Stimulated activated CD4-positive, alpha-beta T cell treated with anti-CD3 and anti-CD28 coated beads, Interleukin-1b, Interleukin-23, amount 100 ng/mL, for 48 hours (primary cell): ENCODE measurements at regions not wholly inside any gene's neighbourhood (a gene's known extent, or its start where the extent isn't known, plus 50 kb on each side); places are given as distances from the start of the nearest gene placed in this dataset.
"Not testable (repeated sequence)": the region's sequence is repeated elsewhere in the genome, so short reads cannot be mapped to it uniquely, and the experiment has no call there.

Experiments used
- DNase-seq: peaks from one replicate; pipeline ENCODE4 v3.0.0-alpha.2; 2020

GRCh38 chr6:86602093-86602492 is 335.2 kb upstream of the HTR1E start:
- DNase-seq: not testable (repeated sequence)

GRCh38 chr6:86598969-86599368 is 338.4 kb upstream of the HTR1E start:
- not testable (repeated sequence) for DNase-seq

GRCh38 chr6:86595641-86596040 is 341.7 kb upstream of the HTR1E start:
- DNase-seq: no peak

GRCh38 chr6:86586195-86586594 is 351.1 kb upstream of the HTR1E start:
- no peak for DNase-seq

GRCh38 chr6:86581833-86582232 is 355.5 kb upstream of the HTR1E start:
- DNase-seq: no peak

GRCh38 chr6:86563197-86563596 is 374.1 kb upstream of the HTR1E start:
- no peak for DNase-seq

GRCh38 chr6:86558318-86558717 is 379.0 kb upstream of the HTR1E start:
- DNase-seq: no peak

GRCh38 chr6:86537292-86537861 is 400.0 kb upstream of the HTR1E start:
- no peak for DNase-seq

GRCh38 chr6:86536121-86536520 is 401.2 kb upstream of the HTR1E start:
- no peak for DNase-seq

- DNase-seq: no peak
Observed at GRCh38 chr6:86535100-86535499, 402.2 kb upstream of the HTR1E start.

- DNase-seq: no peak
Observed at GRCh38 chr6:86529635-86530034, 407.7 kb upstream of the HTR1E start.

- DNase-seq: no peak
Observed at GRCh38 chr6:86526238-86526637, 411.1 kb upstream of the HTR1E start.

- DNase-seq: no peak
Observed at GRCh38 chr6:86516087-86516486, 421.2 kb upstream of the HTR1E start.

- no peak for DNase-seq
Observed at GRCh38 chr6:86511962-86512361, 425.4 kb upstream of the HTR1E start.

- no peak for DNase-seq
Observed at GRCh38 chr6:86508230-86508629, 429.1 kb upstream of the HTR1E start.

- no peak for DNase-seq
Observed at GRCh38 chr6:86502497-86502896, 434.8 kb upstream of the HTR1E start.

GRCh38 chr6:86500035-86500434 is 437.3 kb upstream of the HTR1E start:
- DNase-seq: no peak

- DNase-seq: not testable (repeated sequence)
Observed at GRCh38 chr6:86489042-86489441, 448.3 kb upstream of the HTR1E start.

GRCh38 chr6:86487660-86488221 is 449.6 kb upstream of the HTR1E start:
- DNase-seq: no peak

GRCh38 chr6:86478316-86478715 is 459.0 kb upstream of the HTR1E start:
- DNase-seq: not testable (repeated sequence)

GRCh38 chr6:86477500-86478148 is 459.7 kb upstream of the HTR1E start:
- no peak for DNase-seq

GRCh38 chr6:86476311-86476710 is 461.0 kb upstream of the HTR1E start:
- no peak for DNase-seq

GRCh38 chr6:86474081-86474480 is 463.2 kb upstream of the HTR1E start:
- no peak for DNase-seq

GRCh38 chr6:86471791-86472190 is 465.5 kb upstream of the HTR1E start:
- no peak for DNase-seq

- DNase-seq: no peak
Observed at GRCh38 chr6:86459978-86460377, 477.4 kb upstream of the HTR1E start.
